Lung (tissue), 11 donors: ENCODE measurements at regions not wholly inside any gene's neighbourhood (a gene's known extent, or its start where the extent isn't known, plus 50 kb on each side); places are given as distances from the start of the nearest gene placed in this dataset.

Experiments
- ATAC-seq: fragments of 200-7000 bp; cut with Tn5 transposase; one replicate; pipeline ENCODE4 v1.9.1; 2020; ENCODE audit warnings: moderate number of reproducible peaks; ENCODE audit not compliant: insufficient read depth, low FRiP score
- DNase-seq, 3 donors: peaks; one replicate each; pipeline ENCODE4 v3.0.0-alpha.2; 2013 to 2017
- H3K27ac ChIP-seq, 2 donors: one replicate each; pipeline ENCODE4 v1.5.1; 2013; ENCODE audit warnings: mild to moderate bottlenecking in 2 of 2, moderate library complexity in 2 of 2, control low read depth in 1 of 2, inconsistent platforms in 1 of 2, low read depth in 1 of 2, low read length in 1 of 2
- H3K27me3 ChIP-seq, 3 donors: one replicate each; pipeline ENCODE4 v1.5.1; 2013; ENCODE audit warnings: low read length in 2 of 3; ENCODE audit not compliant: control insufficient read depth in 3 of 3, insufficient read depth in 3 of 3
- H3K36me3 ChIP-seq, 4 donors: one replicate each; pipeline ENCODE4 v1.5.1; 2013; ENCODE audit warnings: low read length in 4 of 4, mild to moderate bottlenecking in 1 of 4, moderate library complexity in 1 of 4; ENCODE audit not compliant: control insufficient read depth in 4 of 4, insufficient read depth in 4 of 4
- H3K4me1 ChIP-seq, 5 donors: one replicate each; pipeline ENCODE4 v1.5.1; 2013; ENCODE audit warnings: low read length in 5 of 5, mild to moderate bottlenecking in 2 of 5, moderate library complexity in 1 of 5; ENCODE audit not compliant: control insufficient read depth in 5 of 5, insufficient read depth in 5 of 5
- H3K4me3 ChIP-seq: one replicate; pipeline ENCODE4 v1.5.1; 2013; ENCODE audit warnings: mild to moderate bottlenecking, control low read depth, moderate library complexity
- H3K9ac ChIP-seq, 2 donors: one replicate each; pipeline ENCODE4 v1.5.1; 2013; ENCODE audit warnings: low read length in 2 of 2, control low read depth in 1 of 2; ENCODE audit not compliant: insufficient read depth in 1 of 2
- H3K9me3 ChIP-seq, 4 donors: one replicate each; pipeline ENCODE4 v1.5.1; 2013; ENCODE audit warnings: low read length in 3 of 4, mild to moderate bottlenecking in 1 of 4, moderate library complexity in 1 of 4; ENCODE audit not compliant: control insufficient read depth in 4 of 4, insufficient read depth in 3 of 4
- CTCF ChIP-seq: IDR thresholded peaks from 2 replicates; pipeline ENCODE4 v1.5.1; 2012; ENCODE audit warnings: mild to moderate bottlenecking; ENCODE audit errors: control extremely low read depth, extremely low read depth
- WGBS, 2 donors: extraction: QIAGEN DNeasy Blood & Tissue Kit; methylation state at CpG; one replicate each; pipeline ENCODE4 v1.1.7; 2013; 5-methylcytosine and 5-hydroxymethylcytosine counted together
- donor health status: control.
- donor health status: control.
- donor health status: Bipolar disorder and iron deficiency.
- donor health status: healthy.
- donor health status: DM: yes; HTN: yes; CAD: no.

- Histone ChIP-seq H3K36me3 (no peaks in the 10 kb centered on the region), H3K9ac (no peak overlapping the region), H3K4me3 (no peak overlapping the region), H3K4me1 (peaks cover 0 to 8% (median 0%) of the 10 kb centered on the region in 5 donors), H3K27me3 (no peaks in the 10 kb centered on the region), H3K9me3 (no peaks in the 10 kb centered on the region), H3K27ac (no peak overlapping the region)
- DNase-seq (no peak), ATAC-seq (no peak)
- no peak for TF ChIP-seq CTCF
- WGBS, 2 donors: 72 to 74% methylated on average over 2 of the region's 2 CpGs
These were observed 319.7 kb upstream of the GHITM start for GRCh38 chr10:83819609-83820008.

GRCh38 chr10:83820033-83820432 lies 319.3 kb upstream of the GHITM start:
- WGBS, 2 donors: 27 to 32% methylated on average over 3 of the region's 3 CpGs
- ATAC-seq (no peak), DNase-seq (peak; percentile 15 to 91 (median 84))
- TF ChIP-seq CTCF: no peak
- Histone ChIP-seq H3K9me3 (no peaks in the 10 kb centered on the region), H3K27ac (no peak overlapping the region), H3K9ac (no peak overlapping the region), H3K27me3 (no peaks in the 10 kb centered on the region), H3K4me3 (no peak overlapping the region), H3K4me1 (peaks cover 0 to 8% (median 0%) of the 10 kb centered on the region in 5 donors), H3K36me3 (no peaks in the 10 kb centered on the region)

DNA sequence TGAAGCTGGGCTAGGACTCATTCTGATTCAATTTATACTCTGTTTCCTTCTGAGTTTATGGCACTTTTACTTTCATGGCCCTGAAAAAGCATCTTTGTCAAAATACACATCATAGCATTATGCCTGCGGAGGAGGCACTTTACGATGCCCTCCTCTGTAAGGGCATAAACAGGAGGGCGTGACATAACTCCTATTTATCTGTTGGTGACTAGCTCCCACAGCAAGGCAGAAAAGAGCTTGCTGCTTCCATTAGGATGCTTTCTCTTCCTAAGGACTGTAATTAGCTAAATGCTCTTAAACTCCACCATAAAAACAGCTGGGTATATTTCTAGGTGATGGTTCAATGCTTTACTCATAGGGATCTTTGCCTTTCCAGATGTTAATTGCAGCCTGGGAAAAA lies 315.2 kb upstream of the GHITM start:
- peaks cover 0 to 5% (median 0%) of the 10 kb centered on the region in 5 donors for H3K4me1 ChIP-seq
- H3K9me3 ChIP-seq: no peaks in the 10 kb centered on the region
- no peak overlapping the region for H3K9ac ChIP-seq
- WGBS, 2 donors: 92 to 95% methylated on average over 3 of the region's 3 CpGs
- H3K4me3 ChIP-seq: no peak overlapping the region
- H3K36me3 ChIP-seq: no peaks in the 10 kb centered on the region
- no peaks in the 10 kb centered on the region for H3K27me3 ChIP-seq
- no peak for DNase-seq
- TF ChIP-seq CTCF: no peak
- no peak for ATAC-seq
- H3K27ac ChIP-seq: no peak overlapping the region

DNA sequence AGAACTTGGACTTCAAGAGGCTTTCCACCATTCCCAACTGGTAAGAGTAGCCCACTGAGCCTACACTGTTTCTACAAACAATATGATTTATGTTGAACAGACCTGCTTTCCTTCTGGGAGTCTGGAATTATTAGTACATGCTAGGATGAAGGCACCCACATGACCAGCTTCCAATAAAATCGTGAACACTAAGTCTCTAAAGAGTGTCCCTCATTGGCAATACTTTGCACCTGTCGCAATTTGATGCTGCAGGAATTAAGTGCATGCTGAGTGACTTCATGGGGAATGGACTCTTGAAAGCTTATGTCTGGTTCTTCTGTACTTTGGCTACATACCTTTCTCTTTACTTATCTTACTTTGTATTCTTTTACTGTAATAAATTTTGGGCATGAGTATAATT lies 305.2 kb upstream of the GHITM start:
- no peak overlapping the region for H3K4me3 ChIP-seq
- H3K9me3 ChIP-seq: peaks cover 0 to 4% (median under 1%) of the 10 kb centered on the region in 4 donors
- 89% methylated on average over 2 of the region's 2 CpGs for WGBS, 2 donors
- no peak for TF ChIP-seq CTCF
- no peaks in the 10 kb centered on the region for H3K36me3 ChIP-seq
- H3K9ac ChIP-seq: no peak overlapping the region
- no peak overlapping the region for H3K27ac ChIP-seq
- no peak for DNase-seq
- H3K4me1 ChIP-seq: peaks cover 0 to 18% (median 6%) of the 10 kb centered on the region in 5 donors
- ATAC-seq: no peak
- H3K27me3 ChIP-seq: no peaks in the 10 kb centered on the region
